ENCODE measurements at regions not wholly inside any gene's neighbourhood (a gene's known extent, or its start where the extent isn't known, plus 50 kb on each side); places are given as distances from the start of the nearest gene placed in this dataset.

- no peak for TF ChIP-seq CTCF (IDR thresholded peaks at IDR 0.05)
- no peak for TF ChIP-seq POLR2A (IDR thresholded peaks at IDR 0.05)
Observed at GRCh38 chr4:149279776-149280175, 535.9 kb downstream of the IQCM start.
